Stimulated activated CD8-positive, alpha-beta memory T cell treated with anti-CD3 and anti-CD28 coated beads, Interleukin-4, amount 100 ng/mL, for 24 hours (primary cell): ENCODE measurements at regions not wholly inside any gene's neighbourhood (a gene's known extent, or its start where the extent isn't known, plus 50 kb on each side); places are given as distances from the start of the nearest gene placed in this dataset.

ENCODE experiments used
- DNase-seq: peaks from one replicate; pipeline ENCODE4 v3.0.0-alpha.2; 2020; ENCODE audit warnings: low read depth

DNA sequence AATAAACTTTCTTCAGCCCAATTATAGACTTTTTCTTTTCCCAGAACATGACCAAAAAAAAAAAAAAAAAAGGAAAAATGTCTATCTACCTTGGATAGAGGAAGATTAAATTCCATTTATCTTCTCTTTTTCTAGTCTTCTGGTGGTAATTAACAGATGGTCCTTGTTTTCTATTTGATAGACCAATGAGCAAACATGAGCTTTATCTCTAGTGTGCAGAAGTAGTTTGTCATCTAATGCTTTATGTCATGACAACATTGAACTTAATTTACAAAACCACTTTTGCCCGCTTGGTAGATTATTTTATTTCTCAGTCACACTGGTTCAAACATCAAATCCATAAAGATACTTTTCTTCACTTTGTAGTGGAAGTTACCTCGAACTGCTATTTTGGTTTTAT lies 69.5 kb upstream of the ELL2 start:
- DNase-seq = no peak

DNA sequence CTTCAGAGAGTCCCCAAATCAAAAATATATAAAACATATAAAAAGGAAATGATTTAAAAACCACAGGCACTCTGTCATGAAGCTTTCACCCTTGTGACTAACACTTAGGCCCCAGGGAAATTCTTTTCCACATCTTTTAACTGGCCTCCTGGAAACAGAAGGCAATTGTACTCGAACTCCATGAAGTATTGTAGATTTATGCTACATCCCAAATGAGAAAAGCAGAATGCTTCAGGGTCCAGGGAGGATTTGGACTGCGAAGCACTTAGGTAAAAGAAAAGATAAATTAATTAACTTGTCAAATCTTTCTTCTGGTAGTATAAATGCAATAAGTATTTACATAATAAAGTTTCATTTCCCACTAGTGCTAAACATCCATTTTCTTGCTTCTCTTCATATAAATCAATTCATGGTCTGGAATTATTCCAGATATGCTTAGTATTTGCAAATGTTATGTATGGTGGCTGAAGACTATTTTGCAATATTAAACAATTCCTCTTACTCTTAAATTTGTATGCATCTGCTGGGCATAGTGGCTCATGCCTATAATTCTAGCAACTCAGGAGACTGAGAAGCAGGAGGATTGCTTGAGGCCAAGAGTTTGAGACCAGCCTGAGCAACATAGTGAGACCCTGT lies 64.9 kb upstream of the ELL2 start:
- no peak for DNase-seq

DNA sequence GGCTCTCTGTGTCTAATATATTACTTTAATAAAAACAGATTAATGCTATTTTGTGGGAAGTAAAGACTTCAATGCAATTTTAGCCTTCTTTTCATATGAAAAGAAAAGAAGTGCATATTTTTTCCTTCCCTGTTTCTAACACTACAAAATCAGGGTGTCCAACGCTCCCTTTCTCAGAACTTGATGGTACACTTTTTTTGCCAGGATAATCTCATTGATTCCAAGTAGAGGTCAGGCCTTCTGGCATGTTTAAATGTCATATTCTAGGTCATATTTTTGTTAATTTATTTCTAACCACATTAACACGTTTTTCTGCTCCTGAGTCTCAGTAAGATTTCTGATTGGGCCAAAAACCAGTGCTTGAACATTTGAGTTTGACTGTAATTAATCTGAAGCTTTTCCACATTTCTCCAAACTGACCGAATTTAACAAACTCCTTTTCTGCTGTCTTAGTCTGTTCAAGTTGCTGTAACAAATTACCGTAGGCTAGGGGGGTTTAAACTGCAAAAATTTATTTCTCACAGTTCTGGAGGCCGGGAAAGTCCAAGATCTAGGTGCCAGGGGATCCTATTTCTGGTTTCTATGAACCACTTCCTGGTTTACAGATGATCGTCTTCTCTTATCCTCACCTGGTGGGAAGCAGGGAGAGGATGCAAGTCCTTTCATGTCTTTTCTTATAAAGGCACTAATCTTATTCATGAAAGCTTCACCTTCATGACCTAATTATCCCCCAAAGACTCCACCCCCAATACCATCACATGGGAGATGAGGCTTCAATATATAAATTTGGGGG lies 63.2 kb upstream of the ELL2 start:
- no peak for DNase-seq

DNA sequence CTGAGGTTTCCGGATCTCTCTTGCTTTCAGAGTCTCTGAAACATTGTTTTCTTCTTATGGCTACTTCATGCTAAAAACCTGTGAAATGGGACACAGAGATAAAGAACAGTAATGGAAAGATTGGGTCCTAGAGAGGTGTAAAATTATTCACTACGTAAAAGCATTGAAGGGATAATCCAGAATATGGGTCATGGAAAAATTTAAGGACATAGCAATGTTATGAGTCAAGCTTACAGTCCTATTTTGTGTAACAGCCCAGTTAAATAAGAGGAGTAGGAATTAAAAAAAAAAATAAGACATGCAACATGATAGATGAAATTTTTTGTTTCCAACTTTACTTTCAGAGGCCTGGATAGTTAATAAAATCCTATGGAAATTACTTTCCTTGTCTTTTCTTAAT lies 61.9 kb upstream of the ELL2 start:
- no peak for DNase-seq

DNA sequence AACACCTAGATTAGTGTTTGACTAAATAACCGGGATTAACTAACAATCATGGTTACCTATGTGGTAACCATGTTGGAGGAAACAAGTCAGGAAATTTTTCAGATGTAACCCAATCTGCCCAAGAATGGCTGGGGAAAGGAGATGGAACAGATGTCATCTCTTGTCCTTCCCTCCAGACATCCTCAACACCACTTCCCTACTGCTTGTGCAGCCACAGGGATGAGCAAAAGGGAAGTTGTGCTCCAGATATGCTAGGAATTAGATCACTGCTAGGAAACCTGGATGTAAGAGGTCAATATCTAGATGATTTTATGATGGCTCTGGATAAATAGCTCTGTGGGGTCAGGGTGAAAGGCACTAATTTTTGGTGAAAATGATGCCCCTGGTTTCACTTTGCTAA lies 61.3 kb upstream of the ELL2 start:
- DNase-seq = no peak

DNA sequence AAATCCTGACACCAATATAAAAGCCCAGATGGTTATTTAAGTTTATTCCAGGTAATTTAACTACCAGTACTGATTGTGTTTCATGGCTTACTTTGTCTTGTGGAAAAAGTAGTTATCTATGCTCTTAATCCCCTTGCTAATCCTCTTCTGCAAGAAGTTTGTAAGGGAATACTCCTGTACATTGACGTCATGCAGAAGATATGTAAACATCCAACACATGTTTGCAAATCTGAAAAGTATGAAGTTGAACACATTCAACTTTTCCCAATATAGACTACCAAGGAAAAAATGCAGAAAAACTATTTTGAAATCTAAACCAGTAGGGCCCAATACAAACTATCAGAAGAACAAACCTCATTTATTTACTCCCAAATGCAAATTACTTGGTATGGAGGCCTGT lies 56.3 kb upstream of the ELL2 start:
- DNase-seq = no peak

DNA sequence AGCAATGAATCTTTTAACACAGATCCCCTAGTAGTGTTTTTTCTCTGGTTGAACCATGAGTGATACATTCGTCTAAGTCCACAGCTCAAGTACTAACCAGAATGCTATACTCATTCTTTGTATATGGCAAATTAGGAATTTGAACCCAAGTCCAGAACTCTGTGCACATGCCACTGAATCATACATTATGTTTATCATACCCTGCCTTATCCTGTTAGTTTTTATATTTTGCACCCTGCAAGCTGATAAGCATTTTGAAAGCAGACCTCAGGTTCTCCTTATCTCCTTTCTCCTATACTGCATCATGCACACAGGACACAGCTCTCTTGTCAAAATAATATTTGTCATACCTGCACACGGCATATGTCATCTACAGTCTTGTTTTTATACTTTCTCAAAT lies 54.6 kb upstream of the ELL2 start:
- DNase-seq = no peak

DNA sequence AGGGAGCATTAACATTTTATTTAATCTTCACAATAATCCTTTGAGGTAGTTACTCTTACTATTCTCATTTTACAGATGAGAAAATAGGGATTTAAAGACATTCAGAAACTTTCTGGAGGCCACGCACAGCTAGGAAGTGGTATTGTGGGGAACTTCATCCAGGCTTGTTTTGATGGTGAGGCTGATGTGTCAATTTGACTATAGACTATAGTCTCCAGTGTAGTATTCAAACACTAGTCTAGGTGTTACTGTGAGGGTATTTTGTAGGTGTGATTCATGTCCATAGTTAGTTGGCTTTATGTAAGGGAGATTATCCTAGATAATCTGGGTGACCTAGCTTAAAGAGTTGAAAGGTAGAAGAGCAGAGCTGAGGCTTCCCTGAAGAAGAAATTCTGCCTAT lies 54.1 kb upstream of the ELL2 start:
- DNase-seq = no peak

DNA sequence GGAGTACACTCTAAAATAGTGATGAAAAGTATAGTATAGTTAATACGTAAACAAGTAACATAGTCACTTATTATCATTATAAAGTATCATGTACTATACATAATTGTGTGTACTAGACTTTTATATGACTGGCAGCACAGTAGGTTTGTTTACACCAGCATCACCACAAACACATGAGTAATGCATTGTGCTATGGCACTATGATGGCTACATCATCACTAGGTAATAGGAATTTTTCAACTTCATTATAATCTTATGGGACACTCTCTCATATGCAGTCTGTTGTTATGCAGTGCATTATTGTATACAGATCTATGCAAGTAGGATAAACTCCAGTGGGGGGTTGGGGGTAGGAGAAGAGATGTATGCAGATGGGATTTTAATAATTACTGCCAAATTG lies 52.7 kb upstream of the ELL2 start:
- no peak for DNase-seq

DNA sequence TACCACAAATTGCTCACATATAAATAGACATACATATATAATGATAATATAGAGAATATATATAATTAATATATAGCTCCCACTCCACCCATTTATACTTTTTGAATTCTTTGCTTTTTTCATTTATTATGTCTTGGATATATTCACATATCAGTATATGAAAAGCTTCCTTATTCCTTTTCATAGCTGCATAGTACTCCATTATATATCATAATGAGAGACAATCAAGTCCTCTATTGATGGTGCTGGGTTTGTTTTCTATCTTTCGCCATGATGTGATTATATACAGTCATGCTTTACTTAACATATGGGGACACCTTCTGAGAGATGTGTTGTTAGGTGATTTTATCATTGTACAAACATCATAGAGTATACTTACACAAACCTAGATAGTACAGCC lies 51.6 kb upstream of the ELL2 start:
- no peak for DNase-seq

DNA sequence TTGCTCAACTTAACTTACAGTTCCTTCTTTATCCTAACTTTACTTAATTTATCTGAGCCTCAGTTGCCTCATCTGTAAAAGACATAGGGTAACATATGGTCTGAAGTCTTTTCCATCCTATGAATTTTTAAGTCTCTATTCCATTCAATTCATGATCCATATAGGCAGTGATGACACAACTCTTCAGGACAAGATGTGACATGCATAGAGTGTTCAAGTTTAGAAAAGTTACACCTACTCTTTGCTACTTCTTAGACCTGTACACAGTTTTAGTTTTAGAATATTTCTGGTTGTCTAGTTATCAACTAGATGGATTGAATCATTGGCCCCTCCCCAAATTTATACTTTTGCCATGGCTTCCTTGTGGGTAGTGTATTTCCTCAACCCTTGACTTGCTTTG lies 50.7 kb upstream of the ELL2 start:
- no peak for DNase-seq
